ENCODE measurements at regions not wholly inside any gene's neighbourhood (a gene's known extent, or its start where the extent isn't known, plus 50 kb on each side); places are given as distances from the start of the nearest gene placed in this dataset.

DNA sequence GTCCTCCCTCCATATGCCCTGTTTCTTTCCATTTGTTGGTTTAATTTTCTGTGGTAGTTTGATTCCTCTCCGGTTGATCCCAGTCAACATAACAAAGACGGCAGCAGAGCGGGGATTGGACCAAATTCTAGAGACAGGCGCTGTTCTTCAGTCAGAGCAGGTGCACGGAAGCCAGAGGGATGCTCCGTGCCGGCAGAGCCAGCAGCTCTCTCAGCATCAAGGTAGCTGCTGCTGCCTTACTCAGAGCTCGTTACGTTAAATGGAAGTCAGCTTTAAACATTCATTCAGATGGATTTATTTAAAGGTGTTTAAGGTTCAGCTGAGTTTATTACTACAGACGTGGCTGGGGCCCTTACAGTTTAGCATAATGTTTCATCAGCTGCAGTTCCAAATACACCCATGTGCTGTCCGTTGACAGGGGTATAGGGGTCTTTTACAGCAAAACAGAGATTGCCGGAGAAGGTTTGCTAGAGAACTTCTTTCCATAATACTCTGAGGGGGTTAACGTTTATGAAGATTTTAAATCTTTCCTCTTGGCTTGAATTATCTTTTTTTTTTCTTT is 497.2 kb upstream of the PIK3C3 start:
- no peak for DNase-seq

DNA sequence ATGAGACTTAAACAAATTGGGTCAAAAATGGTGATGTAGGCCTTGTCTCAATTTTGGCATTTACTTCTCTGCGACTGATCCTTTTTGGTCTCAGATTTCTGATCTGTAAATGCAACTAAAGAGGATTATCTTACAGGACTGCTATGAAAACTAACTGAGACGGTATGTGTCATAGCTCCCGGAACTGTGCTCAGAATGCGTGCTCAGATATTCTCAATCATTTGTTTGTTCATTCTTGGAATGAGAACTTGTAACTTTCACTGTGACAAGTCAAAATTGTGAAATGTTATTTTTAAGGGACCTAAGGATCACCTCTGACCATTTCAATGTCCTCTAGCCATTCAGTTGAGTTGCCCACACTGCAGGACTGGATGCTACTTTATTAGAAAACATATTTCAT is 498.2 kb upstream of the PIK3C3 start:
- no peak for DNase-seq

DNA sequence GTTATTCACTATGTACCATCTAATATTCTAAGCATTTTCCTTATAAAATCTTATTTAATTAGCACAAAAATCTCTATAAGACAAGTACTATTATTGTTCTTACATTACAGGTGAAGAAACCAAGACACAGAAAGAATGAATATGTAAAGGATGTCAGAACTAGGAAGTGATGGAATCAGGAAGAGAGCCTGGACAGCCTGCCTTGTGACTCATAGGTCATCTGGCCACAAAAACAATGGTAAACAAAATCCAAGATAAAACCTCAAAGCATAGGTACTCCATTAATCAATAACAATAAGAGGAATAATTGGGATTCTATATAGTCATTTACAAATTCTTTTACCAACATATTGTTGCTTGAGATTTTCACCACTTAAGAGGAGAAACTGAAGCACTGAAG is 505.4 kb upstream of the PIK3C3 start:
- no peak for DNase-seq

DNA sequence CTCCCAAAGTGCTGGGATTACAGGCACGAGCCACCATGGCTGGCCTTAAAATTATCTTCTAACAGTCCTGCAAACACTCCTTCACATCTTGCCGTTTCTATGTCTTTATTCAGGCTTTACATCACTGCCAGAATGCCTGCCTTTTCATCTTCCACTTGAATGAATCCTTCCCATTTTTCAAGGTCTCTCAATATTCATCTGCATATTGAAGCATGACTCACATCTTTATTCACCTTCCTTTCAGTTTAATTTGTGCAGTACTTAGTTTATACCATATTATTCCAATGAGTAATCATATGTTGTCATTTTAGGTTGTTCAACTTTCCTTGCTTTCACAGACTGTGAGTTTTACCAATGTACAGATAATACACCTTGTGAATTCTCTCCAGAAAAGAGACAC is 510.1 kb upstream of the PIK3C3 start:
- DNase-seq: no peak

DNA sequence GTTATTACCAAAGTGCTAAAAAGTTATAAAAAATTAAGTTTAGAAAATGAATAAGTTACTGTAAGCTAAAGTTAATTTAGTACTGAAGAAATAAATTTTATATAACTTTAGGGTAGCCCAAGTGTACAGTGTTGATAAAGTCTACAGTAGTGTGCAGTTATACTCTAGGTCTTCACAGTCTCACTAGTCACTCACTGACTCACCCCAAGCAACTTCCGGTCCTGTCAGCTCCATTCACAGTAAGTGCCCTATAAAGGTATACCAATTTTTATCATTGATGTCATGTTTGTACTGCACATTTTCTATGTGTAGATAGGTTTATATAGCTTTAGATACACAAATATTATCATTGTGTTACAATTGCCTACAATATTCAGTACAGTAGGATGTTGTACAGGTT is 518.3 kb upstream of the PIK3C3 start:
- DNase-seq: no peak

DNA sequence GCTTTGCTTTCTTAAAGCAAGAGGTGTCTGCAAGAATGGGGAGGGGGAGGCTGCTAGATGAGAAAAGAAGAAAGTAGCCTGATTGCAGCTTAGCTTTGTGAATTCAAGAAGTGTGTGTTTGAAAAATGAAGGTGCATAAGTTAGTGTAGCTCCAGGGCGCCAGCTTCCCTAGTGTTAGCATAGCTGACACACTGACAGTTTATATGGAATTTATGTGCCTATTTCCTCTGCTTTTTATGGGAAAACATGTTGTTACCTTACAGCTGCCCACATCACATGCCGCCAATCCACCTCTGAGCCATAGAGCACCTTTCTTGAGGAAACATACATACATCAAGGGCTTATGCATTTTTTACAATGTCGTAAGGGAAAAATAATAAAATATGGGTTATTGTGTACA is 536.4 kb upstream of the PIK3C3 start:
- DNase-seq: no peak

DNA sequence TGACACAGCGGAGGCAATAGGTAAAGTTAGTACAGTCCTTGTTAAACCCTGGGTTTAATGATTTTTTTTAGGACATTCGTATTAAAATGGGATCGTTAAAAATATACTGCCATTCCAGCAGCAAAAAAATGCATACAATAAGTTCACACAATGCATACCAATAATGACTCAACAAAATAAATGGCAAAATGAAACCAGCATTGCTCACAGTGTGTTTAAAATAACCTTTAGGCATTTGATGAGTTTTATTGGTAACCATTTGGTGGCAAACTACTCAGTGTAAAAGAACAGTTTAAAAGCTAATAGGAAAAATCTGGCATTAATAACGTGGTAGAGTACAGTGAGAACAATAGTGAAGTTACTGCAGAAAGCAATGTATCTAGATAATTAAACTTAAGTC is 539.0 kb upstream of the PIK3C3 start:
- DNase-seq: no peak

DNA sequence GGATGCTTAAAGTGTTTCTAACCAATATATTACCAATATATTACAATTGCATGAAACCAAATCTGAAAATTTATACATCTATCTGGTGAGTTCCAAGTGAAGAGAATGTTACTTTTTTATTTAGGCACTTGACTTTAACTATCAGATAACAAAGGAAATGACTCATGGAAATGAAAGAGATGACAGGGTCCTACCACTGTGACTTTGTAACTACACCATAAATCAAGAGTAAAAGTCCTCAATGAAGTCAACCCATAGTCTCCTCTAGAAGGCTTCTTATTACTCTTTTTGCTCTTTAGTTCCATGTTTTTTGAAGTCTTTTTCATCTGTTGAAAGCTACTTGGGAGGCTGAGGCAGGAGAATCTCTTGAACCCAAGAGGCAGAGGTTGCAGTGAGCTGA is 545.0 kb upstream of the PIK3C3 start:
- no peak for DNase-seq

DNA sequence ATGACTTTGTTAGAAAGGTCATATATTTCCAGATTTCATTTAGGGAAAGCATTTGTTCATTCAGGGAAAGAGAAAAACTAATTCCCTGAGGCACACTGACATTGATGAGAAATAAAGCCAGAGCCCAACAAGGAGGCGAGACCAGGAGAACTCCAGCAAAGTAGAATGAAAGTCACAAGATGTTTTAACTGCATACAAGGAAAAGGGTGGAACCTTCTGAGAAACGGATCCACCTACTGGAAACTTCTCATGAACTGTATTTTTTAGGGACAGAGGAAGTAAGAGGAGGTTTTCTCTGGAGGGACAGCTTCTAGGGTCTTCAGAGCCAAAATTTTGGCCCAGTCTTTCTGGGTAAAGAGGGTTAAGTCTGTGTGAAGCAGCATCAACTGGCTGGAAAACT is 548.2 kb upstream of the PIK3C3 start:
- no peak for DNase-seq

DNA sequence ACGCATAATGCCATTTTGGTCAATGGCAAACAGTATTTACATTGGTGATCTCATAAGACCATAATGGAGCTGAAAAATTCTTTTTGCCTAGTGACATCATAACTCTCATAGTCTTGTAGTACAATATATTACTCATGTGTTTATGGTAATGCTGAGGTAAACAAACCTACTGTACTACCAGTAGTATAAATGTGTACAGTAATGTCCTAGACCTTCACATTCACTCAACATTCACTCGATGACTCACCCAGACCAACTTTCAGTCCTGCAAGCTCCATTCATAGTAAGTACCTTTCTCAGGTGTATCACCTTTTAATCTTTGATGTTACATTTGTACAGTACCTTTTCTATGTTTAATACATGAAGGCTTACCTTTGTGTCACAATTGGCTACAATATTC is 558.2 kb upstream of the PIK3C3 start:
- DNase-seq: no peak

DNA sequence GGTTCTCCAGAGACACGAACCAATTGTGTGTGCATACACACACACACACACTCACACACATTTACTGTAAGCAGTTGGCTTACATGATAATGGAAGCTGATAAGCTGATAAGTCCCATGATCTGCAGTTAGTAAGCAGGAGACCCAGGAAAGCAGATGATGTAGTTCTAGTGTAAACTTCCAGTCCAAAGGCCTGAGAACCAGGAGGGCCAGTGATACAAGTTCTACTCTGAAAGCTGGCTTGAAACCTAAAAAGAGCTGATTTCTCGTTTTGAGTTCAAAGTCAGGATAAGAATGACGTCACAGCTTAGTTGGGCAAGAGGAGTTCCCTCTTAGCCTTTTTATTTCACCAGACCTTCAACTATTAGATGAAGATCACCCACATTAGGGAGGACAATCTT is 558.8 kb upstream of the PIK3C3 start:
- DNase-seq: no peak

DNA sequence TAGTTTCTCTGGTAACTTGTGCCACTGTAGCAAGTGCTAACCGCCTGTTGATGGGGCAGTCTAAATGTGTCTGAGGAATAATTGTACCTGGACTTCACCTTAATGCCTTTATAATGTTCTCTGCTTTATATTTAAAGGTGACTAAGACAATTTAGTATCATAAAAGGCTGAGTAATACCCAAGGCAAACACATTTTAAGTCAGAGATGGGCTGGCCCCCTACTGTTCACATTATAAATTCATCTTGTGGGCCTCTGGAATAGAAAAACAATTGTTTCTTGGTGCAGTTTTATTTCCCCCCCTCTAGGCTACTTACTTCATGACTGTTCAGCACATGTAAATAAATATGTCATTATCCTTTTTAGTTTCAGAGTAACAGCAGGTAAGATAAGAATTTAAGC is 559.3 kb upstream of the PIK3C3 start:
- no peak for DNase-seq

DNA sequence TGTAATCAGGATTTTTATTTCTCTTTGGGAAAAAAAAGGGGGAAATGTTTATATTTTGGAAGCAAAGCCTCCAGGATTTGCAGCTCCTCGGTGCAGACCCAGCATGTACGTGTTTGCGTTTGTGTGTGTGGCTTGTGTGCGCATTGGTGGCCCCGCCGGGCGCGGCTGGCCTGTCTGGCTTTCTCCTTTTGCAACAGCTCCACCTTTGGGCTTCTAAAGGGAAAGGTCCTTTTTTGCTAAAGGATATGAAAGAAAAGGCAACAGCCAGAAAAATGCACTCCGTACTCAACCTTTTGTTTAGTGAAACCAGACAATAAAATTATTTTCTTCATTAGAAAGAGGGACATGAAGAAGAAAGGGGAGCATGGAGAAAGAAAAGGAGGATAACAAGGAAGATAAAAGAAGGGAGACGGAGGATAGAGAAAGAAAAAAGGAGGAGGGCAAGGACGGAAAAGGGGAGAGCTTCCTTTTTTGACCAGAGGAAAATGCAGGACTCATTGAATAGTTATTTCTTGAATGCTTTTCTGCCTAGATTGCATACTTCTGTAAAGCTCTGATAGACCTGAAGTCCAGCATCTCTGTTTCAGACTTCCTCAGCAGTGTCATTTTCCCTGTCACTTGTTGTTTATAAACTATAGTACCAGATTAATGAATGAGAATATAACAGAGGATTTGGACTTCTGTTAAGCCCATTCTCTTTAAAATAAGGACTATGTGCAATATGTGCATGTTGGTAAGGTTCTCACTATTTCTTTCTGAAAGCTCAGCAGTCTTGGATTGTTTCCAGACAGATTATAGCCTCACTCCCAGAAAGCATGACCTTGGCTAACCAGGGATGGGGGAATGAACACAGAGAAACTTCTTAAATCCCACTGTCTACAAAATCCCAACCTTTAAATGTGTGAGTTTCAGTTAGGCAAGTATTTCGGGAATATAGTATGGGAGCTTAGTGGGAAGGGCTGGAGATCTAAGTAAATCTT is 563.1 kb upstream of the PIK3C3 start:
- peak; percentile 64 for DNase-seq

DNA sequence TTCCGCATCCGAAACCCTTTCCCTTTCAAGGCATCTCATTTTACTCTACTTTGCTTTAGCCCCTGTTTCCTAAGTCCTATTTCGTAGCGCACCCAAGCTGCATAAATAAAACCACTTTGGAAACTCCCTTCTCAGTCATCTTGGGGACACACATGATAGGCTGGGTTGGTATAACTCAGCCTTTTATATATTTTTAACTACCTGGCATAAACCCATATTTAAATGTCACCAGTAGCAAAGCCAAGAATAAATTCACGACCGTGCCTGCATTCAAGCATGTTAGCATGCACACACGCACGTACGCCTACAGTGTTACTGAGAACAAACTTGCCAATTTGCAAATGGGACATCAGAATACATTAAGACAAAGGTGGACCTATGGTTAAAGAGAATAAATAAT is 564.7 kb upstream of the PIK3C3 start:
- DNase-seq: no peak

DNA sequence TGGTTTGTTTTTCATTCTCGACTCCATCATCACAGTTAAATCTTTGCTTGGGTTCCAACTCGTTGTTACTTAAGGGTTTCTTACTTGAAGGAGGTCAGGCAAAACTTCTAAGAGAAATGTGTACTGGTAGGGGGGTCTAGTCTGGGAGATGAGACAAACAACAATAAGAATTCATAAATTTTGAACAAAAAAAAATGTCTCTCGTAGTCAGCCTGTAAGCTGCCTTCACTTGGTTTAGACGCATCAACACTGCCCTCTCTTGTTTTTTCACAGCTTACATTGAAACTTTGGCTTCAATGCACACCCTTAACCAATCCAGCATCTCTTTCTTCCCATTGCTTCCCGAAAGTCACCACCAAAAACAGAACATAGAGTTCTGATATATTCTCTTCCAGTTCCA is 576.4 kb upstream of the PIK3C3 start:
- peak; percentile 42 for DNase-seq

DNA sequence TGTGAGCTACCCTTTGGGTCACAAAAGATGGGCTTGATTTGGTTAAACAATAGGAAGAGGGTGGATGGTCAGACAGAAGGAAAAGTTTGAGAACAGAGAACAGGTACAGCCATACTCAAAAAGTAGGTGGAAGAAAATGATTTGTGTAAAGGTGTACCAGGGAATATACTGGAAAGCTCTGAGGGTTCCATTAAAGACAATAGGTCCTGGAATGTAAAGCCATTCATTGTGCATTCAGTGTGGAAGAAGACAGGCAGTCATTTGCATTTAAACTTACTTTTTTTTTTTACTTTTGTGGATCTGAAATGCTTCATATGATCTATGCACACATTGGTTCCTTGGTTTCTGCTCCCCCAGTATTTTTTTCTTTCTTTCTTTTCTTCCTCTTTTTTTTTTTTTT is 581.4 kb upstream of the PIK3C3 start:
- no peak for DNase-seq

DNA sequence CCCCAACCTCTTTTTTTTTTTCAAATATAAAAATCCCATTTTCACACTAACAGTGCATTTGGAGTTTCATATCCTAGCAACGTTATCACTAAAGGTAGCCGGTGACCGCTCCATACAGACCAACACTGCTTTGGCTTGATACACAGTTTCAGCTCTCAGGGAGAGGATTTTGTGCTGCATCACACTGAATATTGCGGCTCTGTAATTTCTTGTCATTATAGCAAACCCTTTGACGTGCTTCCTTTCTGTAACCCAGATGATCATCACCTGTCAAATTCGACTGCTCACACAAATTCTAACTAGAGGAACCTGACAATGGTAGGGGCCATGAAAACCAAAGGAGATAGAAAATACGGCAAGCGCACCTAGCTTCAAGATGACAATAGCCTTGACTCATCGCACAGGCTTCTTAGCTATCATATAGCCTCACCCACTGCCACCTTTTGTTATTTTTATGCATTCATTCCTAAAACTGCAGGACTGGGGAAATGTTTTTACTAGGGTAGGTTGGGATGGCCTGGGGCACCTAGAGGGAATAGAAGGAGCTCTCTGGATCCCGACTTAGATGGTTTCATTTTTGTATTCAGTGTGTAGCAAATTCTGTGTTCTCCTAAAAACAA is 582.9 kb upstream of the PIK3C3 start:
- no peak for DNase-seq

DNA sequence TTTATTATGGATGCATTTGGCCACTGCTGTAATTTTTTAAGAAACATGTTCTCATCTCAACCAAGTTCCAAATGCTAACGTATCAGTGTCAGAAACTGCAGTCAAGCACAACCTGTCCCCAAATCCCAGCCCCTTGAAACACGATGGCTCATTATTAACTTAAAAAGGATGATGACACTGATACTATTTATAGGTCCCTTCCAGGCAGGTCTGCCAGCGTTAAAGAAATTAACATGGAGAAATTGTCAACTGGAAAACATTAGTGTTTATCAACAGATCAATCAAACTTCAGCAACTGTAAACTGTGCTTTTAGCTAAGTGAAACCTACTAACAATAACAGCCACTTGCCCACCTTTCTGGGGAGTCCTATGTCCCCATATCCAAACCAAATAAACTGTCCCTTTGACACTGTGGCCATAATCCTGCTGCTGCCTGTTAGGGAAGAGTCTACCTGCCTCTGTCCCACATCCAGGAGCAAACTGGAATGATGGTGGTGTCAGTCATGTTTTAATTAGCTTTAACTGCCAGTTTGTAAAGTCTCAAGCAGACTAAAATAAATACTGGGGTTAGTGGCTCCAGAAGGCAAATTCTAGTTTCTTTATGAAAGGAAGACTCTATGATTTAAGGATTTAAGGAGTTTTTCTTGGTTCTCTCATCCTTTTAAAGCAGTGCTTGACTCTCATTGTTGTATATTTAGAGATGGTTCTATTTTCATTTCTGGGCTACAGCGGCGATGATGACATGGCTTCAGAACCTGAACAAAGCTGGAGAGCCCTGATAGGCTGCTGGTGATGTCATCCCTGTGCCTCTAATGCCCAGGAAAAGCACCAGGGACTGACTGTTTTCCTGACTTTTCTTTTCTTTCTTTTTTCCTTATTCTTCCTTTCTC is 583.6 kb upstream of the PIK3C3 start:
- no peak for DNase-seq

DNA sequence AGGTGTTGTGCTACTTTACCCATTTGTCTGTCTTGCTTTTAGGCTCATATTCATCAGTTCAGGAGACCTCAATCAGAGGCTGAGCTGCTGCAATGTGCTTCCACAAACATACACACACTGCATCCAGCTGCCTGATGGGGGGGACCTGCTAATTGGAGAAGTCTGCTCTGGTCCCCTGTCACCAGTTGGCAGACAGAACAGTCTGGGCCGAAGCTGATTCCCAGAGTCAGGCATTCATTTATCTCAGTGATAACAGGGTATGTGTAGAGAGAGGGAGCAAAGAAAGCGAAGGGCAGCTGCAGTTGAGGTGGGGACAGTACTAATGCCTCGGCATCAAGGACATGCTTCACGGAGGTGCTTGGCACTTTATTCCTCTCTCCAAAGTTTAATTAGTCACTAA is 584.3 kb upstream of the PIK3C3 start:
- DNase-seq: no peak

DNA sequence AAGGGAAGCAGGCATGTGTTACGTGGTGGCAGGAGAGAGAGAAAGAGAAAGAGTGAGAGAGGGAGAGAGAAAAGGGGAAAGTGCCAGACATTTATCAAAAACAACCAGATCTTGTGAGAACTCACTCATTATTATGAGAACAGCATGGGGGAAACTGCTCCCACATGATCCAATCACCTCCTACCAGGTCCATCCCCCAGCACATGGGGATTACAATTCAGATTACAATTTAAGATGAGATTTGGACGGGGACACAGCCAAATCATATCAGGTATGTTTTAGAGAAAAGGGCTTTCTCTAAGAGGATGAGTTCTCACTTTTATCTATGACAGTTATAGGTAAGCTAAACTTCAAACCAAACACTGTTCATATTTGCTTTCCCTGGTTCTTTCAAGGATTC is 597.3 kb upstream of the PIK3C3 start:
- DNase-seq: no peak

DNA sequence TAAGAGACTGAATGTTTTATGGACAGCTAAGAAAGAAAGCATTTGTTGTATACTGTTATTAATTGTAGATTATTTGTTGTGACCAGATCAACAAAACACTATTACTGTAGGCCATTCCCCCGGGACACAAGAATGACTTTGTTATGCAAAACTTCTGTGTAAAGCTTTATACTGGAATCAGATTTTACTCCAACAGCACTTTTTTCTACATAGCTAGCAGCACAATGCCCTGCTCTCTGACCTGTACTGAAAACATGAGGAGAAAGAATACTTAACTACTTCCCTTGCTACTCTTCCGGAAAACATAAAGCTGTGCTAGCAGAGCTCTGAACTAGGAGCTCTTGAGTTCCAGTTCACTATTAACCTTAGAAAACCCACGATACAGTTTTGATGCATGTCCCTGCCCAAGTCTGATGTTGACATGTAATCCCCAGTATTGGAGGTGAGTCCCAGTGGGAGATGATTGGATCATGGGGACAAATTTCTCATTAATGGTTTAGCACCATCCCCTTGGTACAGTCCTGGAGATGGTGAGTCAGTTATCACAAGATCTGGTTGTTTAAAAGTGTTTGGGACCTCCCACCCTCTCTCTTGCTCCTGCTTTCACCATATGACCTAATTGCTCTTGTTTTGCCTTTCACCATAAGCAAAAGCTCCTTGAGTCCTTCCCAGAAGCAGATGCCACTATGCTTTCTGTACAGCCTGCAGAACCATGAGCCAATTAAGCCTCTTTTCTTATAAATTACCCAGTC is 601.1 kb upstream of the PIK3C3 start:
- no peak for DNase-seq

DNA sequence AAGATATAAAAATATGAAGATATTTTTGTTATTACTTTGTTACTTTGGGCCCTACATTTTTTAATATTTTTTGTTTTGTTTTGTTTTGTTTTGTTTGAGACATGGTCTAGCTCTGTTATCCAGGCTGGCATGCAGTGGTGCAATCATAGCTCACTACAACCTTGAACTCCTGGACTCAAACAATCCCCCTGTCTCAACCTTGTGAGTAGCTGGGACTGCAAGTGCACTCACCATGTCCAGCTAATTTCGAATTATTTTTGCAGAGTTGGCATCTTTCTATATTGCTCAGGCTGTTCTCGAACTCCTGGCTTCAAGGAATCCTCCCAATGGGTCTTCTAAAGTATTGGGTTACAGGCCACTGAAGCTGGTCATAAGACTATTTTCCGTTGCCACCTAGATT is 603.6 kb upstream of the PIK3C3 start:
- no peak for DNase-seq

Data from hindlimb muscle (tissue), 1 donor.